ENCODE measurements at regions not wholly inside any gene's neighbourhood (a gene's known extent, or its start where the extent isn't known, plus 50 kb on each side); places are given as distances from the start of the nearest gene placed in this dataset.

DNA sequence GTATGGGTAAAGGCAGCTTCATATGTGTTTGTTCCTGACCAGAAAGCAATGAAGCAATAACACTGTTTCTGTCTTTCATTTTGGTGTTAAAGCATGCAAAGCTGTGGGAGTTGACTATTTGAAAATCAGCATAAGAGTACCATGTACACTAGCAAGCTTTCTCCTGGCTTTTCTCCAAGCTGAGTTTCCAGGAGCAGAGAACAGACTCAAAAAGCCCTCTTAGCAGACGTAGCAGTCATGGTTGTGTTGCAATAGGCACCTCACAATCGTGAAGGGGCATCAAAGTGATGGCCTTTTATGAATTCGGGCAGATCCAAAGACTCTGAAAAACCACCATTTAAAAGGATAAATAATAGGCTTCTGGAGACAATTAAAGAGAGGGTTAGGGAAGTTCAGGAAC is 159.7 kb downstream of the PTGER3 start:
- H3K9ac ChIP-seq (ENCODE audit: low read length) = no peak overlapping the region
- H3K27ac ChIP-seq (ENCODE audit: low read length) = no peak overlapping the region
- no peak overlapping the region for H3K4me2 ChIP-seq (ENCODE audit: low read length)
- no peaks in the 10 kb centered on the region for H3K79me2 ChIP-seq (ENCODE audit: low read length)
- no peaks in the 10 kb centered on the region for H3K9me3 ChIP-seq (ENCODE audit: insufficient read depth, low read length)
- H3K27me3 ChIP-seq (ENCODE audit: low read depth, low read length) = no peaks in the 10 kb centered on the region
- H3K36me3 ChIP-seq (replicated peaks; ENCODE audit: low read depth, low read length) = no peaks in the 10 kb centered on the region
- H3K4me3 ChIP-seq (ENCODE audit: low read length) = no peak overlapping the region
- TF ChIP-seq CTCF (IDR thresholded peaks at IDR 0.05; ENCODE audit: low read depth, low read length) (no peak), EZH2phosphoT487 (IDR thresholded peaks at IDR 0.05; ENCODE audit: low read depth) (no peak)
- no peaks in the 10 kb centered on the region for H4K20me1 ChIP-seq (ENCODE audit: insufficient read depth, low read length)
- 0 out of 2 replicates have a peak, but pooled peaks cover 5% of the 10 kb centered on the region for H3K4me1 ChIP-seq (ENCODE audit: low read length)
- H2AFZ ChIP-seq (ENCODE audit: low read depth, low read length) = no peak overlapping the region

GRCh38 chr1:70888722-70889121 is 158.9 kb downstream of the PTGER3 start:
- Histone ChIP-seq H3K27ac (ENCODE audit: low read length) (no peak overlapping the region), H3K36me3 (replicated peaks; ENCODE audit: low read depth, low read length) (no peaks in the 10 kb centered on the region), H3K9ac (ENCODE audit: low read length) (no peak overlapping the region), H3K27me3 (ENCODE audit: low read depth, low read length) (no peaks in the 10 kb centered on the region), H3K9me3 (ENCODE audit: insufficient read depth, low read length) (no peaks in the 10 kb centered on the region), H4K20me1 (ENCODE audit: insufficient read depth, low read length) (no peaks in the 10 kb centered on the region), H3K4me3 (ENCODE audit: low read length) (no peak overlapping the region), H3K4me2 (ENCODE audit: low read length) (no peak overlapping the region), H3K4me1 (ENCODE audit: low read length) (0 out of 2 replicates have a peak, but pooled peaks cover 5% of the 10 kb centered on the region), H3K79me2 (ENCODE audit: low read length) (no peaks in the 10 kb centered on the region), H2AFZ (ENCODE audit: low read depth, low read length) (no peak overlapping the region)
- TF ChIP-seq CTCF (IDR thresholded peaks at IDR 0.05; ENCODE audit: low read depth, low read length) (no peak), EZH2phosphoT487 (IDR thresholded peaks at IDR 0.05; ENCODE audit: low read depth) (no peak)

- Histone ChIP-seq H3K27me3 (ENCODE audit: low read depth, low read length) (no peaks in the 10 kb centered on the region), H2AFZ (ENCODE audit: low read depth, low read length) (no peak overlapping the region), H3K4me2 (ENCODE audit: low read length) (no peak overlapping the region), H3K4me3 (ENCODE audit: low read length) (no peak overlapping the region), H3K9me3 (ENCODE audit: insufficient read depth, low read length) (no peaks in the 10 kb centered on the region), H3K9ac (ENCODE audit: low read length) (no peak overlapping the region), H3K79me2 (ENCODE audit: low read length) (no peaks in the 10 kb centered on the region), H3K4me1 (ENCODE audit: low read length) (0 out of 2 replicates have a peak, but pooled peaks cover 5% of the 10 kb centered on the region), H4K20me1 (ENCODE audit: insufficient read depth, low read length) (no peaks in the 10 kb centered on the region), H3K36me3 (replicated peaks; ENCODE audit: low read depth, low read length) (no peaks in the 10 kb centered on the region), H3K27ac (ENCODE audit: low read length) (no peak overlapping the region)
- no peak for TF ChIP-seq EZH2phosphoT487 (IDR thresholded peaks at IDR 0.05; ENCODE audit: low read depth)
- TF ChIP-seq CTCF (IDR thresholded peaks at IDR 0.05; ENCODE audit: low read depth, low read length) = no peak
These were observed 157.2 kb downstream of the PTGER3 start for GRCh38 chr1:70890408-70890807.

- 0 out of 2 replicates have a peak, but pooled peaks cover 5% of the 10 kb centered on the region for H3K4me1 ChIP-seq (ENCODE audit: low read length)
- H3K9me3 ChIP-seq (ENCODE audit: insufficient read depth, low read length) = no peaks in the 10 kb centered on the region
- no peak overlapping the region for H2AFZ ChIP-seq (ENCODE audit: low read depth, low read length)
- no peak overlapping the region for H3K27ac ChIP-seq (ENCODE audit: low read length)
- H3K27me3 ChIP-seq (ENCODE audit: low read depth, low read length) = no peaks in the 10 kb centered on the region
- no peaks in the 10 kb centered on the region for H3K36me3 ChIP-seq (replicated peaks; ENCODE audit: low read depth, low read length)
- H3K79me2 ChIP-seq (ENCODE audit: low read length) = no peaks in the 10 kb centered on the region
- no peak for TF ChIP-seq CTCF (IDR thresholded peaks at IDR 0.05; ENCODE audit: low read depth, low read length)
- TF ChIP-seq EZH2phosphoT487 (IDR thresholded peaks at IDR 0.05; ENCODE audit: low read depth) = no peak
- no peak overlapping the region for H3K4me2 ChIP-seq (ENCODE audit: low read length)
- H3K9ac ChIP-seq (ENCODE audit: low read length) = no peak overlapping the region
- no peak overlapping the region for H3K4me3 ChIP-seq (ENCODE audit: low read length)
- H4K20me1 ChIP-seq (ENCODE audit: insufficient read depth, low read length) = no peaks in the 10 kb centered on the region
These were observed 156.4 kb downstream of the PTGER3 start for GRCh38 chr1:70891051-70891843.
